ENCODE measurements at regions not wholly inside any gene's neighbourhood (a gene's known extent, or its start where the extent isn't known, plus 50 kb on each side); places are given as distances from the start of the nearest gene placed in this dataset.
"Not testable (repeated sequence)": the region's sequence is repeated elsewhere in the genome, so short reads cannot be mapped to it uniquely, and the experiment has no call there.

GRCh38 chr6:159415540-159415939 lies 246.3 kb downstream of the FNDC1 start:
- Histone ChIP-seq H3K4me3 (ENCODE audit: control insufficient read depth in 2 of 3, extremely low read depth in 1 of 3, insufficient read depth in 2 of 3, low read depth in 1 of 3, low read length in 3 of 3) (no peak overlapping the region), H3K79me2 (ENCODE audit: control insufficient read depth, insufficient read depth, low read length) (no peaks in the 10 kb centered on the region), H3K4me2 (ENCODE audit: control insufficient read depth, extremely low read depth, insufficient read depth, low read depth, low read length) (no peak overlapping the region), H4K20me1 (ENCODE audit: control insufficient read depth, extremely low read depth, insufficient read depth, low read length) (no peaks in the 10 kb centered on the region), H3K9me3 (ENCODE audit: control insufficient read depth, low read depth, low read length) (no peaks in the 10 kb centered on the region), H3K4me1 (ENCODE audit: control insufficient read depth, extremely low read depth, insufficient read depth, low read length) (no peaks in the 10 kb centered on the region), H3K9me1 (ENCODE audit: control insufficient read depth, extremely low read depth, insufficient read depth, low read length) (no peaks in the 10 kb centered on the region), H3K27ac (ENCODE audit: control insufficient read depth, insufficient read depth, low read length) (no peak overlapping the region), H3K36me3 (ENCODE audit: control insufficient read depth in 2 of 2, extremely low read depth in 1 of 2, insufficient read depth in 2 of 2, low read length in 2 of 2) (no peaks in the 10 kb centered on the region), H3K9ac (ENCODE audit: control insufficient read depth, extremely low read depth, insufficient read depth, low read length) (no peak overlapping the region), H3K27me3 (ENCODE audit: control insufficient read depth, extremely low read depth, insufficient read depth, low read length) (no peaks in the 10 kb centered on the region), H2AFZ (ENCODE audit: control insufficient read depth, low read length) (no peak overlapping the region)
- FAIRE-seq: no peak
- no peak for DNase-seq (ENCODE audit: low read depth, low spot score)
- dilution Hi-C loops (cut with MboI; ENCODE audit: extremely low pct_ligation_motif_present, low sequenced_read_pairs): no loop called here
- no peak for TF ChIP-seq EZH2 (IDR thresholded peaks at IDR 0.05; ENCODE audit: low read length)
- no peak for TF ChIP-seq CTCF (optimal IDR thresholded peaks at IDR 0.05 in 1 of 3, IDR thresholded peaks at IDR 0.05 in 1 of 3, conservative IDR thresholded peaks at IDR 0.05 in 1 of 3; ENCODE audit: extremely low read depth in 1 of 3, insufficient read depth in 2 of 3, low read length in 3 of 3)

GRCh38 chr6:159414711-159415110 lies 245.5 kb downstream of the FNDC1 start:
- Histone ChIP-seq H3K4me2 (ENCODE audit: control insufficient read depth, extremely low read depth, insufficient read depth, low read depth, low read length) (no peak overlapping the region), H3K9me1 (ENCODE audit: control insufficient read depth, extremely low read depth, insufficient read depth, low read length) (no peaks in the 10 kb centered on the region), H2AFZ (ENCODE audit: control insufficient read depth, low read length) (no peak overlapping the region), H3K27me3 (ENCODE audit: control insufficient read depth, extremely low read depth, insufficient read depth, low read length) (no peaks in the 10 kb centered on the region), H4K20me1 (ENCODE audit: control insufficient read depth, extremely low read depth, insufficient read depth, low read length) (no peaks in the 10 kb centered on the region), H3K79me2 (ENCODE audit: control insufficient read depth, insufficient read depth, low read length) (no peaks in the 10 kb centered on the region), H3K36me3 (ENCODE audit: control insufficient read depth in 2 of 2, extremely low read depth in 1 of 2, insufficient read depth in 2 of 2, low read length in 2 of 2) (no peaks in the 10 kb centered on the region), H3K4me1 (ENCODE audit: control insufficient read depth, extremely low read depth, insufficient read depth, low read length) (no peaks in the 10 kb centered on the region), H3K27ac (ENCODE audit: control insufficient read depth, insufficient read depth, low read length) (no peak overlapping the region), H3K9ac (ENCODE audit: control insufficient read depth, extremely low read depth, insufficient read depth, low read length) (no peak overlapping the region), H3K4me3 (ENCODE audit: control insufficient read depth in 2 of 3, extremely low read depth in 1 of 3, insufficient read depth in 2 of 3, low read depth in 1 of 3, low read length in 3 of 3) (no peak overlapping the region), H3K9me3 (ENCODE audit: control insufficient read depth, low read depth, low read length) (no peaks in the 10 kb centered on the region)
- dilution Hi-C loops (cut with MboI; ENCODE audit: extremely low pct_ligation_motif_present, low sequenced_read_pairs): no loop called here
- DNase-seq (ENCODE audit: low read depth, low spot score) (no peak), FAIRE-seq (no peak)
- TF ChIP-seq EZH2 (IDR thresholded peaks at IDR 0.05; ENCODE audit: low read length) (no peak), CTCF (optimal IDR thresholded peaks at IDR 0.05 in 1 of 3, IDR thresholded peaks at IDR 0.05 in 1 of 3, conservative IDR thresholded peaks at IDR 0.05 in 1 of 3; ENCODE audit: extremely low read depth in 1 of 3, insufficient read depth in 2 of 3, low read length in 3 of 3) (no peak)

- DNase-seq (ENCODE audit: low read depth, low spot score); H3K9ac ChIP-seq (ENCODE audit: control insufficient read depth, extremely low read depth, insufficient read depth, low read length); H3K9me3 ChIP-seq (ENCODE audit: control insufficient read depth, low read depth, low read length); dilution Hi-C loops (cut with MboI; ENCODE audit: extremely low pct_ligation_motif_present, low sequenced_read_pairs); H3K27ac ChIP-seq (ENCODE audit: control insufficient read depth, insufficient read depth, low read length); H3K4me1 ChIP-seq (ENCODE audit: control insufficient read depth, extremely low read depth, insufficient read depth, low read length); H4K20me1 ChIP-seq (ENCODE audit: control insufficient read depth, extremely low read depth, insufficient read depth, low read length); H3K4me2 ChIP-seq (ENCODE audit: control insufficient read depth, extremely low read depth, insufficient read depth, low read depth, low read length); H3K27me3 ChIP-seq (ENCODE audit: control insufficient read depth, extremely low read depth, insufficient read depth, low read length); H3K79me2 ChIP-seq (ENCODE audit: control insufficient read depth, insufficient read depth, low read length); H3K9me1 ChIP-seq (ENCODE audit: control insufficient read depth, extremely low read depth, insufficient read depth, low read length); H3K4me3 ChIP-seq (ENCODE audit: control insufficient read depth in 2 of 3, extremely low read depth in 1 of 3, insufficient read depth in 2 of 3, low read depth in 1 of 3, low read length in 3 of 3); H3K36me3 ChIP-seq (ENCODE audit: control insufficient read depth in 2 of 2, extremely low read depth in 1 of 2, insufficient read depth in 2 of 2, low read length in 2 of 2); FAIRE-seq; H2AFZ ChIP-seq (ENCODE audit: control insufficient read depth, low read length): not testable (repeated sequence)
Measured at GRCh38 chr6:159407211-159407780, 238.1 kb downstream of the FNDC1 start.

All from keratinocyte (primary cell).